ENCODE measurements at regions not wholly inside any gene's neighbourhood (a gene's known extent, or its start where the extent isn't known, plus 50 kb on each side); places are given as distances from the start of the nearest gene placed in this dataset.
"Not testable (repeated sequence)": the region's sequence is repeated elsewhere in the genome, so short reads cannot be mapped to it uniquely, and the experiment has no call there.

GRCh38 chr7:81141257-81142205, 222.7 kb upstream of the SEMA3C start:
- H3K27me3 ChIP-seq (ENCODE audit: control insufficient read depth in 4 of 4, insufficient read depth in 4 of 4, low read length in 3 of 4); H3K4me3 ChIP-seq (ENCODE audit: low read depth in 1 of 3, low read length in 3 of 3); DNase-seq (ENCODE audit: low spot score); H3K9ac ChIP-seq (ENCODE audit: low read depth in 1 of 2, low read length in 2 of 2); H3K27ac ChIP-seq (ENCODE audit: low read depth in 1 of 2, low read length in 2 of 2); H3K9me3 ChIP-seq (ENCODE audit: control insufficient read depth in 4 of 4, low read length in 3 of 4); H3K36me3 ChIP-seq (ENCODE audit: control insufficient read depth in 4 of 4, insufficient read depth in 3 of 4, low read depth in 1 of 4, low read length in 3 of 4); H3K4me1 ChIP-seq (ENCODE audit: control insufficient read depth in 4 of 4, insufficient read depth in 4 of 4, low read length in 3 of 4): not testable (repeated sequence)
- WGBS = 94% methylated on average over 45 of the region's 45 CpGs

- Histone ChIP-seq H3K4me1 (ENCODE audit: control insufficient read depth in 4 of 4, insufficient read depth in 4 of 4, low read length in 3 of 4) (no peaks in the 10 kb centered on the region), H3K27ac (ENCODE audit: low read depth in 1 of 2, low read length in 2 of 2) (no peak overlapping the region), H3K36me3 (ENCODE audit: control insufficient read depth in 4 of 4, insufficient read depth in 3 of 4, low read depth in 1 of 4, low read length in 3 of 4) (no peaks in the 10 kb centered on the region), H3K4me3 (ENCODE audit: low read depth in 1 of 3, low read length in 3 of 3) (no peak overlapping the region), H3K9ac (ENCODE audit: low read depth in 1 of 2, low read length in 2 of 2) (no peak overlapping the region), H3K27me3 (ENCODE audit: control insufficient read depth in 4 of 4, insufficient read depth in 4 of 4, low read length in 3 of 4) (peaks cover 0 to 1% (median 0%) of the 10 kb centered on the region in 4 donors), H3K9me3 (ENCODE audit: control insufficient read depth in 4 of 4, low read length in 3 of 4) (no peaks in the 10 kb centered on the region)
- WGBS = 75% methylated on average over 3 of the region's 3 CpGs
- no peak for TF ChIP-seq TAF1 (conservative IDR thresholded peaks at IDR 0.05)
- TF ChIP-seq SP1 (IDR thresholded peaks at IDR 0.05) = no peak
- TF ChIP-seq ZBTB33 (IDR thresholded peaks at IDR 0.05) = no peak
- no peak for TF ChIP-seq GABPA (IDR thresholded peaks at IDR 0.05 in 1 of 2, conservative IDR thresholded peaks at IDR 0.05 in 1 of 2)
- no peak for TF ChIP-seq YY1 (IDR thresholded peaks at IDR 0.05)
- TF ChIP-seq RXRA (IDR thresholded peaks at IDR 0.05) = no peak
- TF ChIP-seq RAD21 (IDR thresholded peaks at IDR 0.05) = no peak
- no peak for TF ChIP-seq EGR1 (IDR thresholded peaks at IDR 0.05; ENCODE audit: low read depth in 2 of 2)
- TF ChIP-seq MAX (IDR thresholded peaks at IDR 0.05) = no peak
- no peak for TF ChIP-seq REST (IDR thresholded peaks at IDR 0.05)
- no peak for TF ChIP-seq ATF3 (IDR thresholded peaks at IDR 0.05)
- TF ChIP-seq HNF4G (IDR thresholded peaks at IDR 0.05) = no peak
- TF ChIP-seq JUND (IDR thresholded peaks at IDR 0.05) = no peak
- DNase-seq (ENCODE audit: low spot score) = no peak
These were observed 221.9 kb upstream of the SEMA3C start for GRCh38 chr7:81140775-81141174.
